RWPE1 (cell line): ENCODE measurements at regions not wholly inside any gene's neighbourhood (a gene's known extent, or its start where the extent isn't known, plus 50 kb on each side); places are given as distances from the start of the nearest gene placed in this dataset.

ENCODE experiments used
- CTCF ChIA-PET: fragments of 350-600 bp; sonication (Branson Sonifier 250); formaldehyde crosslinking; extraction: SDS; loops from one replicate; lab custom pipeline; 2021; lab: Yijun Ruan, JAX
- POLR2A ChIA-PET: fragments of 400-600 bp; formaldehyde crosslinking; extraction: SDS; loops from one replicate; lab custom pipeline; 2020; ENCODE audit warnings: antibody characterized with exemption; ENCODE audit not compliant: low non-redundant PET; lab: Yijun Ruan, JAX
- DNase-seq: peaks from one replicate; pipeline ENCODE4 v3.0.0; 2012; ENCODE audit warnings: low spot score
- H3K27ac ChIP-seq: fragments of 450-650 bp; 2 replicates; pipeline ENCODE4 v1.5.1; 2017
- CTCF ChIP-seq: fragments of 450-650 bp; conservative IDR thresholded peaks from 2 replicates; pipeline ENCODE4 v1.5.1; 2017; ENCODE audit warnings: low read depth, mild to moderate bottlenecking

GRCh38 chr7:83791737-83792136, 142.8 kb upstream of the SEMA3E start:
- ChIA-PET CTCF (no interaction called here), POLR2A (no interaction called here)
- DNase-seq: no peak
- no peak overlapping the region for H3K27ac ChIP-seq
- no peak for TF ChIP-seq CTCF

- no peak for DNase-seq
- ChIA-PET POLR2A (no interaction called here), CTCF (no interaction called here)
- no peak for TF ChIP-seq CTCF
- no peak overlapping the region for H3K27ac ChIP-seq
Observed at GRCh38 chr7:83786858-83787257, 137.9 kb upstream of the SEMA3E start.

- CTCF ChIA-PET: no interaction called here
- H3K27ac ChIP-seq: no peak overlapping the region
- POLR2A ChIA-PET: no interaction called here
- DNase-seq: no peak
- no peak for TF ChIP-seq CTCF
Observed at GRCh38 chr7:83782628-83783027, 133.7 kb upstream of the SEMA3E start.

- H3K27ac ChIP-seq: no peak overlapping the region
- DNase-seq: no peak
- no peak for TF ChIP-seq CTCF
- POLR2A ChIA-PET: no interaction called here
- CTCF ChIA-PET: no interaction called here
Observed at GRCh38 chr7:83778073-83778443, 129.1 kb upstream of the SEMA3E start.

GRCh38 chr7:83777406-83778072, 128.6 kb upstream of the SEMA3E start:
- POLR2A ChIA-PET: no interaction called here

GRCh38 chr7:83769407-83769806, 120.5 kb upstream of the SEMA3E start:
- DNase-seq: no peak
- no peak for TF ChIP-seq CTCF
- H3K27ac ChIP-seq: no peak overlapping the region
- POLR2A ChIA-PET: no interaction called here
- CTCF ChIA-PET: no interaction called here

More at GRCh38 chr7:83777406-83778072, 128.6 kb upstream of the SEMA3E start:
- no peak for TF ChIP-seq CTCF
- no peak for DNase-seq
- no peak overlapping the region for H3K27ac ChIP-seq
- CTCF ChIA-PET: no interaction called here
